ENCODE measurements at regions not wholly inside any gene's neighbourhood (a gene's known extent, or its start where the extent isn't known, plus 50 kb on each side); places are given as distances from the start of the nearest gene placed in this dataset.

DNA sequence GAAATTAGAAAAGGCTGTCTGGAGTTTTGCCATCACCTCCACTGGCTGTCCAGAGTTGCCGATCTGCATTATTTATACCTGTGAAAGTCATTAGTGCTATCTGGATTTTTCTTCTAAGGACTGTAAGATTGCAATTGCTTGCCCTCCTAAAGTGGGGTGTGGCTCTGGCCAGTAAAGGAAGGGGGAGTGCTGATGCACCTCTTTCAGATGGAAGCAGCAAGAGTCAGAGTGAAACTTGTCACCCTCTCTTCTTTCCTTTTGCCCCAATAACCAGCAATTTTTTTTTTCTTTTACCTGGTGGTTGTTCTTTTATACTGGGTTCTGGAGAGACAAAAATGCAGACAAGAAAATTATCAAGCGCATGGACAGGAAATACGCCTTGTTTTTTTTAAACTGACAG, 527.4 kb upstream of the NRP1 start:
- TF ChIP-seq POLR2A (IDR thresholded peaks at IDR 0.05; ENCODE audit: low read depth, low read length), result no peak
- no peak for TF ChIP-seq POLR2AphosphoS5 (IDR thresholded peaks at IDR 0.05; ENCODE audit: low read depth, low read length)
- no peak for TF ChIP-seq TAF1 (IDR thresholded peaks at IDR 0.05; ENCODE audit: low read depth, low read length)
- TF ChIP-seq SPI1 (IDR thresholded peaks at IDR 0.05; ENCODE audit: low read depth, low read length), result no peak

Data from GM12891 (cell line).